MCF 10A (cell line): ENCODE measurements at regions not wholly inside any gene's neighbourhood (a gene's known extent, or its start where the extent isn't known, plus 50 kb on each side); places are given as distances from the start of the nearest gene placed in this dataset.

Source experiments
- BruUV-seq: library from RNA; stranded (reverse); fragments of 400-500 nt; replicated peaks from 2 replicates; lab custom pipeline; 2021; lab: Mats Ljungman, UMichigan
- CTCF ChIA-PET: fragments of 300-600 bp; sonication (Branson Sonifier 250); formaldehyde crosslinking; extraction: SDS; loops from one replicate; lab custom pipeline; 2021; ENCODE audit warnings: antibody characterized with exemption, inconsistent platforms; lab: Yijun Ruan, JAX
- POLR2A ChIA-PET: fragments of 300-600, 350-650 bp; sonication (Branson Sonifier 250); formaldehyde crosslinking; extraction: SDS; loops from one replicate; lab custom pipeline; 2020; ENCODE audit warnings: antibody characterized with exemption, inconsistent platforms; lab: Yijun Ruan, JAX
- DNase-seq: peaks from one replicate; pipeline ENCODE4 v3.0.0-alpha.2; 2018; ENCODE audit not compliant: unreplicated experiment
- H3K27ac Mint-ChIP-seq: one replicate; pipeline ENCODE4 v1.8.0; 2022; ENCODE audit warnings: mild to moderate bottlenecking, low read depth, mixed read lengths; ENCODE audit not compliant: unreplicated experiment
- H3K27me3 Mint-ChIP-seq: one replicate; pipeline ENCODE4 v1.8.0; 2022; ENCODE audit warnings: mixed read lengths; ENCODE audit not compliant: insufficient read depth, unreplicated experiment
- H3K36me3 Mint-ChIP-seq: one replicate; pipeline ENCODE4 v1.8.0; 2022; ENCODE audit warnings: mild to moderate bottlenecking, moderate library complexity, mixed read lengths; ENCODE audit not compliant: insufficient read depth, unreplicated experiment
- H3K4me1 Mint-ChIP-seq: one replicate; pipeline ENCODE4 v1.8.0; 2022; ENCODE audit warnings: mixed read lengths; ENCODE audit not compliant: insufficient read depth, unreplicated experiment
- H3K4me3 Mint-ChIP-seq: one replicate; pipeline ENCODE4 v1.8.0; 2022; ENCODE audit warnings: mild to moderate bottlenecking, moderate library complexity, mixed read lengths; ENCODE audit not compliant: unreplicated experiment
- H3K9me3 Mint-ChIP-seq: one replicate; pipeline ENCODE4 v1.8.0; 2022; ENCODE audit warnings: mixed read lengths; ENCODE audit not compliant: unreplicated experiment
- intact Hi-C: fragments of 100-400 bp; cut with micrococcal nuclease; formaldehyde crosslinking; loops from 2 replicates; pipeline ENCODE4 v1.14.1; 2022
- TF ChIP-seq, protein P1 (sequence below): fragments of 200-600 bp; IDR thresholded peaks from one replicate; pipeline ENCODE4 v1.8.0; 2022; ENCODE audit warnings: antibody characterized with exemption, mild to moderate bottlenecking; ENCODE audit not compliant: unreplicated experiment

DNA sequence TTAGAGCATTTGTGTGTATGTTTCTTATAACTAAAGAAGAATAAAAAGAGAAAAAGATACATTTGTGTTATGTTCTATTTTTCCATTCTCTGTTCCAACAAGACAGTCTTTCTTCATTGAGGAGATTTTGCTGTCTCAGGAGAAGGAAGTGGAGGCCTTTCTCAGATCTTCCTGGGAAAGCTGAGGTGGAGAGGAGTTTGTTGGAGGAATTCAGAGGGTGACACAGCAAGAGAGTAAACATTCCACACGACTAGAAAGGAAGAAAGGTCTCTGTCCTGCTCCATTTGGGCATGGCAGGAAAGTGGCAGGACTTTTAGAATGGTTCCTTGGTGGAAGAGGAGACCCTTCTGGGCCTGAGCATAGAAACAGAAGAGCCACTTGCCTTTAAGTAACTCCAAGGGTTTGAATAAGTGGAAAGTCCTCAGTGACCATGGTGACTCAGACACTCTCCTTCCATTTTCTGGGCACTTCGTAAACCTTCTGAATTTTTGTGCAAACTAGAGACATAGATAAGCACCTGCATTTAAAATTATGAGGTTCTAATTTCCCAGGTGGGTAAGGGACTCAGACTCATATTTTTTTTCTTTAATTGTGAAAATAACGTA is 52.3 kb upstream of the COL5A2 start:
- Mint-ChIP-seq H3K36me3 (no peaks in the 10 kb centered on the region), H3K27me3 (no peaks in the 10 kb centered on the region), H3K27ac (peak overlapping the region; percentile 80), H3K4me3 (no peak overlapping the region), H3K4me1 (peaks cover 18% of the 10 kb centered on the region), H3K9me3 (peaks cover 8% of the 10 kb centered on the region)
- CTCF ChIA-PET, result interaction anchor here (0.7 to 1.3 kb wide), 3 partner anchors 10 to 89 kb away, joined by 3 to 8 read pairs (median 4); no protein-coding TSS in a partner anchor
- intact Hi-C loops, result no loop called here
- POLR2A ChIA-PET, result interaction anchor here (0.8 to 2.4 kb wide), 7 partner anchors 8 to 84 kb away, joined by 3 to 16 read pairs (median 4); no protein-coding TSS in a partner anchor
- BruUV-seq, result no TSS peak
- DNase-seq, result no peak
- TF ChIP-seq, protein P1, sequence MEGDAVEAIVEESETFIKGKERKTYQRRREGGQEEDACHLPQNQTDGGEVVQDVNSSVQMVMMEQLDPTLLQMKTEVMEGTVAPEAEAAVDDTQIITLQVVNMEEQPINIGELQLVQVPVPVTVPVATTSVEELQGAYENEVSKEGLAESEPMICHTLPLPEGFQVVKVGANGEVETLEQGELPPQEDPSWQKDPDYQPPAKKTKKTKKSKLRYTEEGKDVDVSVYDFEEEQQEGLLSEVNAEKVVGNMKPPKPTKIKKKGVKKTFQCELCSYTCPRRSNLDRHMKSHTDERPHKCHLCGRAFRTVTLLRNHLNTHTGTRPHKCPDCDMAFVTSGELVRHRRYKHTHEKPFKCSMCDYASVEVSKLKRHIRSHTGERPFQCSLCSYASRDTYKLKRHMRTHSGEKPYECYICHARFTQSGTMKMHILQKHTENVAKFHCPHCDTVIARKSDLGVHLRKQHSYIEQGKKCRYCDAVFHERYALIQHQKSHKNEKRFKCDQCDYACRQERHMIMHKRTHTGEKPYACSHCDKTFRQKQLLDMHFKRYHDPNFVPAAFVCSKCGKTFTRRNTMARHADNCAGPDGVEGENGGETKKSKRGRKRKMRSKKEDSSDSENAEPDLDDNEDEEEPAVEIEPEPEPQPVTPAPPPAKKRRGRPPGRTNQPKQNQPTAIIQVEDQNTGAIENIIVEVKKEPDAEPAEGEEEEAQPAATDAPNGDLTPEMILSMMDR, result no peak

DNA sequence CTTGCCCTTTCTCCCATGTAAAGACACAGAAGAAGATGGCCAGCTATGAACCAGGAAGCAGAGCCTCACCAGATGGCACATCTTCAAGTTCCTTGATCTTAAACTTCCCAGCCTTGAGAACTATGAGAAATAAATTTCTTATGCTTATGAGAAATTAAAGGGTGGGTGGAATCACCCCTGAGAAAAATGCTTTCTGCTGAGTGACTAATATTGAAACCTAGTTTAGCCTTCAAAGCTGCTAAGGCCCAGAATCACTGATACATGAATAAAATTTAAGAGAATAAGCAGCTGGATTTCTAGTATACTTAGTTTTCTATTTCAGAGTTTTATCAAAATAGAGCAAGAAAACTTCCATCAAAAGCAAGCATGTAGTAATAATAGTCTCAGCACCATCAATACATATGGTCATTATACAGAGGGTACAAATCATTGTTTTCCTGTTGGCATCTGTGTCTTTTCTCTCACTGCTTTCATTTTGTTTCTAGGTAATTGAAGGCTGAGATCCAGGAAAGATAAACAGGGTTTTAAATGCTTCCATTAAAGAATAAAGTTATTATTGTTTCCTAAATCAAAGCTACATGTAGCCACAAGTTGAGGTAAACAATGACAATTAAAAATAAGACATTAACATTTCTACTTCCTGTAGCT is 53.3 kb upstream of the COL5A2 start:
- ChIA-PET POLR2A (interaction anchor here (0.8 to 2.4 kb wide), 12 partner anchors 10 to 179 kb away, joined by 3 to 16 read pairs (median 4); no protein-coding TSS in a partner anchor), CTCF (interaction anchor here (0.6 to 1.3 kb wide), 6 partner anchors 11 to 809 kb away, joined by 3 to 8 read pairs (median 3); no protein-coding TSS in a partner anchor)
- H3K4me3 Mint-ChIP-seq, result no peak overlapping the region
- H3K4me1 Mint-ChIP-seq, result peaks cover 18% of the 10 kb centered on the region
- no peaks in the 10 kb centered on the region for H3K36me3 Mint-ChIP-seq
- intact Hi-C loops, result no loop called here
- TF ChIP-seq, protein P1, result no peak
- no TSS peak for BruUV-seq
- no peaks in the 10 kb centered on the region for H3K27me3 Mint-ChIP-seq
- peaks cover 6% of the 10 kb centered on the region for H3K9me3 Mint-ChIP-seq
- peak overlapping the region; percentile 63 for H3K27ac Mint-ChIP-seq
- no peak for DNase-seq

DNA sequence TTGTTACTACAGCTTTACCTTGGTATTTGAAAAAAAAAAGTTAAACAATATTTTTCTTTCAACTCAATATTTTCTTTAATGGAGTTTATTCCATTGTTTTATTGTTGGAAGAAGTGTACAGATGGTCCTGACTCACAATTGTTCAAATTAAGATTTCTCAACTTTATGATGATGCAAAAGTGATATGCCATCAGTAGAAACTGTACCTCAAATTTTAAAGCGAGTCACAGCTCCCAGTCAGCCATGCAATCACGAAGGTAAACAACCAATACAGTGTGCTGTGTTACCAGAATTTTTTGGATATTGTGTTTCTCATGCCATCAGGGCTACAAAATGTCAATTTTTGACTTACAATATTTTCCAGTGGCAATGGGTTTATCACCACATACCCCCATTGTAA is 54.0 kb upstream of the COL5A2 start:
- BruUV-seq, result no TSS peak
- TF ChIP-seq, protein P1, result no peak
- H3K36me3 Mint-ChIP-seq, result no peaks in the 10 kb centered on the region
- H3K4me3 Mint-ChIP-seq, result no peak overlapping the region
- ChIA-PET CTCF (interaction anchor here (0.6 to 0.7 kb wide), 4 partner anchors 26 to 808 kb away, joined by 3 read pairs; no protein-coding TSS in a partner anchor), POLR2A (interaction anchor here (0.8 to 2.4 kb wide), 10 partner anchors 11 to 178 kb away, joined by 3 to 16 read pairs (median 5); no protein-coding TSS in a partner anchor)
- peaks cover 18% of the 10 kb centered on the region for H3K4me1 Mint-ChIP-seq
- intact Hi-C loops, result no loop called here
- peak; percentile 61 for DNase-seq
- H3K27me3 Mint-ChIP-seq, result no peaks in the 10 kb centered on the region
- H3K27ac Mint-ChIP-seq, result peak overlapping the region; percentile 63
- no peaks in the 10 kb centered on the region for H3K9me3 Mint-ChIP-seq

DNA sequence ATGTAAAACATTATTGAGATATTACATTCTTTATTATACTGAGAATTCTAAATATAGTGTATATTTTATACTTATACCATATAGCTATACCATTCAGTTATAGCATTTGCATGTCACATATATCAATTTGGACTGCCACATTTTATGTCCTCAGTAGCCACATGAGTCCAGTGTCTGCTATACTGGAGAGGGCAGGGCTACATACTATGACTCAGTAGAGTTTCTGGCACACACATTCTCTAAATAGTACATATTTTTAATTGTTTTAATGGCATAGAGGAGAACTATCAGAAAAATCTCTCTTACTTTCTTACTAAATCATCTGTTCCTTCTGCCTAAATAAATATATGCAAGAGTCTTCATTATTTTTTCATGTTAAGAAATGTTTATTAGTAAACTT is 55.4 kb upstream of the COL5A2 start:
- H3K27ac Mint-ChIP-seq, result peak overlapping the region; percentile 88
- intact Hi-C loops, result no loop called here
- peaks cover 18% of the 10 kb centered on the region for H3K4me1 Mint-ChIP-seq
- DNase-seq, result peak; percentile 26
- ChIA-PET CTCF (no interaction called here), POLR2A (interaction anchor here (0.6 to 1.3 kb wide), 3 partner anchors 10 to 188 kb away, joined by 3 to 4 read pairs (median 3); no protein-coding TSS in a partner anchor)
- TF ChIP-seq, protein P1, result no peak
- H3K4me3 Mint-ChIP-seq, result no peak overlapping the region
- BruUV-seq, result no TSS peak
- no peaks in the 10 kb centered on the region for H3K36me3 Mint-ChIP-seq
- H3K9me3 Mint-ChIP-seq, result no peaks in the 10 kb centered on the region
- no peaks in the 10 kb centered on the region for H3K27me3 Mint-ChIP-seq
